ENCODE measurements at regions not wholly inside any gene's neighbourhood (a gene's known extent, or its start where the extent isn't known, plus 50 kb on each side); places are given as distances from the start of the nearest gene placed in this dataset.

DNA sequence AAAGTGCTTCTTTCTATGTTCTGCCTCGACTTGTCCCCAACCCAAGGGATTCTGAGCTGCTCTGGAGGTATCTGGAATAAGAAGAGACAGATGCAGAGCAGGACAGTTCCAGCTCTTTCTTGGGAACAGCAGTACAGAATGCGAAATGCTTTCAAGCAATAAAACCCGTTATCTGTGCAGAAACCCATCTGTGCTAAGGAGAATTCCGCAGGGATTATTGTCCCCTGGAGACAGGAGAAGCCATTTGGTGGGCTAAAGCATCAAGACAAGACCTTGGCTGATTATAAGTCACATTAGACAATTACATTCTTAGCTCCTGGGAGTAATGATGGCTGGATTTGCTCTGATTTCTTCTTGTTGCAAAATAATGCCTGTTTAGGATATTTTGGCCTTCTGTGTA is 185.4 kb upstream of the GLI2 start:
- TF ChIP-seq, protein P1, sequence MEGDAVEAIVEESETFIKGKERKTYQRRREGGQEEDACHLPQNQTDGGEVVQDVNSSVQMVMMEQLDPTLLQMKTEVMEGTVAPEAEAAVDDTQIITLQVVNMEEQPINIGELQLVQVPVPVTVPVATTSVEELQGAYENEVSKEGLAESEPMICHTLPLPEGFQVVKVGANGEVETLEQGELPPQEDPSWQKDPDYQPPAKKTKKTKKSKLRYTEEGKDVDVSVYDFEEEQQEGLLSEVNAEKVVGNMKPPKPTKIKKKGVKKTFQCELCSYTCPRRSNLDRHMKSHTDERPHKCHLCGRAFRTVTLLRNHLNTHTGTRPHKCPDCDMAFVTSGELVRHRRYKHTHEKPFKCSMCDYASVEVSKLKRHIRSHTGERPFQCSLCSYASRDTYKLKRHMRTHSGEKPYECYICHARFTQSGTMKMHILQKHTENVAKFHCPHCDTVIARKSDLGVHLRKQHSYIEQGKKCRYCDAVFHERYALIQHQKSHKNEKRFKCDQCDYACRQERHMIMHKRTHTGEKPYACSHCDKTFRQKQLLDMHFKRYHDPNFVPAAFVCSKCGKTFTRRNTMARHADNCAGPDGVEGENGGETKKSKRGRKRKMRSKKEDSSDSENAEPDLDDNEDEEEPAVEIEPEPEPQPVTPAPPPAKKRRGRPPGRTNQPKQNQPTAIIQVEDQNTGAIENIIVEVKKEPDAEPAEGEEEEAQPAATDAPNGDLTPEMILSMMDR (conservative IDR thresholded peaks at IDR 0.05 in 1 of 2, IDR thresholded peaks at IDR 0.05 in 1 of 2; ENCODE audit: low read depth in 1 of 2, low read length in 2 of 2) = no peak
- TF ChIP-seq EZH2 (IDR thresholded peaks at IDR 0.05; ENCODE audit: low read length, missing control alignments) = no peak
